GM19023 (cell line): ENCODE measurements at regions not wholly inside any gene's neighbourhood (a gene's known extent, or its start where the extent isn't known, plus 50 kb on each side); places are given as distances from the start of the nearest gene placed in this dataset.

Experiments
- ATAC-seq: cut with Tn5 transposase; IDR thresholded peaks from one replicate; pipeline ENCODE4 v1.9.1; 2021; ENCODE audit warnings: mild to moderate bottlenecking, moderate library complexity; ENCODE audit not compliant: unreplicated experiment

DNA sequence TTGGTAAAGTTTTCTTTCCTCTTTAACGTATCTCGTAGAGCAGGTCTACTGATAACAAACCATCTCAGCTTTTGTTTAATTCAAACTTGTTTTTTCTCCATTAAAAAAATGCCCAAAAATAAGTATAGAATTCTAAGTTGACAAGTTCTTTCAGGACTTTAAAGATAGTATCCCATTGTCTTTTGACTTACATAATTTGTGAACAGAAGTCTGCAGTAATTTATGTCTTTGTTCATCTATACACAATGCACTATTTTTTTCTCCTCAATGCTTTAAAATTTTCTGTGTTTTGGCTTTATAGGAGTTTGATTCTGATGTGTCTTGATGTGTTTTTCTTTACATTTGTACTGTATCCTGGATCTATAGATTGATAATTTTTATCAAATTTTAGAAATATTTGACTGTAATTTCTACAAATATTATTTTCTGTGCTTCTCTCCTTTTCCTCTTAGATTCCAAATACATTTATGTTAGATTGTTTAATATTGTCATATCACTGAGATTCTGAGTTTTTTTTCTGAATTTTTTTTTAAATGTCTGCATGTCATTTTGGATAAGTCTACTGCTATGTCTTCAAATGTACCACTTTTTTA lies 143.3 kb downstream of the FTCDNL1 start:
- no peak for ATAC-seq

DNA sequence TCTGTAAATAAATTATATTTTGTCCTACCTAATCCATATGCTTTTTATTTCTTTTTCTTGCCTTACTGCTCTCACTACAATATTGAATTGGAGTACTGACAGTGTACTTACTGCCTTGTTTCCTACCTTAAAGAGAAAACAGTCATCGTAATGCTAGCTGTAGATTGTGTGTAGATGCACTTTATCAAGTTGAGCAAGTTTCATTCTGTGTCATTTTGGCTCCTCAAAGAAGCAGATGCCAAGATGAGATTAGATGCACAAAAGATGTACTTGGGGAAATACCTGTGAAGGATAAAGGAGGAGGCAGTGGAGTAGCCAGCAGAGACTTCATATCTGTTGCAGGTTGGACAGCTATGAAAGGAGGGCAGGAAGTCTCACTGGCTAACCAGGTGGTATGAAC lies 145.5 kb downstream of the FTCDNL1 start:
- no peak for ATAC-seq

DNA sequence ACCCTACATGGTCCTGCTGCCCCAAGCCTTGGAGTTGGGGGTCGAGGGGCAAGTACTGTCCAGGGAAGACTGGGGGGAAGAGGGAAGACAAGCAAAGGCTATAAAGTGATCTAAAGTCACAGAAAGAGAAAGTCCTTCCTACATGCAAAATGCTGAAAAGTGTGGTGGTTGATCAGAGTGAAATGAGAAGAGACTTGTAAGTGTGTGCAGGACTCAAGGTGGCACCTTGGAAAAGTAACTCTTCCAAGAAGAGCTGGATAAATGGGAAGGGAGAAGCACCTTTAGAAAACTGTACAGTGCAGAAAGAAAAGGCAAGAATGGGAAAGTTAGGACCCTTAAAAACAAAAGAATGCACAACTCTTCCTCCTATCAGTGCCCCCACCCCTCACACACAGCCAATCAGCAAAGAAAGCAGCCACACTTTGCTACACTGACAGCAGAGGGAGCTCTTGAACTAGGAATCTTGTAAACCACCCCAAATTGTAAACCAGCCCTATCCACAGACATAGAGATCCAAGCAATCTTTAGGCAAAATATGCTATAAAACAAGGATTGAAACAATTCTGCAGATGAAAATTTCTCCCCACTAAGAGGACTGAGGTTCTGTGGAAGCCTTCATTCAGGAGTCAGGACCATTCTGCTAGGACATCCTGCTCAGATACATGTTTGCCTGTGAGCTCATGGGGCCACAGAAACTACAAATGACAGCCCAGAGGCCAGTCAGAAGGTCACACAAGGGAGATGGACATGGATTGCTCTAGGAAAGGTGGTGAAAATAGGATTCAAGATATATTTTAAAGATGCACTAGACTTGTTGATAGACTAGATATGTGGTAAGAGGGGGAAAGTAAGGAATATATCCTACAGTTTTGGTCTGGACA lies 146.4 kb downstream of the FTCDNL1 start:
- no peak for ATAC-seq

DNA sequence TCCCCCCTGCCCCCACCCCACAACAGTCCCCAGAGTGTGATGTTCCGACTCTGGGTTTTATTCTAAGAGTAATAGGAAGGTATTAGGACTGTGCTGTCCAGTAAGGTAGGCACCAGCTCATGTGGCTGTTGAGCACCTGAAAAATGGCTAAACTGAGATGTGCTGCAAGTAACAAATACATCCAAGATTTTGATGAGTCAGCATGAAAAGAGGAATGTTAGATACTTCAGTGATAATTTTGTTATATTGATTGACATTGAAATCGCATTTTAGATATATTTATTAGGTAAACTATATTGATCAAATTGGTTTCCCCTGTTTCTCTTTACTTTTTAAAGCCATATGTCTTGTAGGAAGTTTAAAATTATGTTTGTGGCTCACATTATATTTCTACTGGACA lies 147.8 kb downstream of the FTCDNL1 start:
- no peak for ATAC-seq

DNA sequence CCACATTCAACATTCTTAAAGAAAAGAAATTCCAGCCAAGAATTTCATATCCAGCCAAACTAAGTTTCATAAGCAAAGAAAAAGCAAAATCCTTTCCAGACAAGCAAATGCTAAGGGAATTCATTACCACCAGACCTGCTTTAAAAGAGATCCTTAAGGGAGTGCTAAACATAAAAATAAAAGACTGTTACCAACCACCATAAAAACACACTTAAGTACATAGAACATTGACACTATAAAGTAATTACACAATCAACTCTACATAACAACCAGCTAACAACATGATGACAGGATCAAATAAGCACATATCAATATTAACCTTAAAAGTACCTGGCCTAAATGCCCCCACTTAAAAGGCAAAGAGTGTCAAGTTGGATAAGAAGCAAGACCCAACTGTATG lies 153.5 kb downstream of the FTCDNL1 start:
- ATAC-seq: no peak

DNA sequence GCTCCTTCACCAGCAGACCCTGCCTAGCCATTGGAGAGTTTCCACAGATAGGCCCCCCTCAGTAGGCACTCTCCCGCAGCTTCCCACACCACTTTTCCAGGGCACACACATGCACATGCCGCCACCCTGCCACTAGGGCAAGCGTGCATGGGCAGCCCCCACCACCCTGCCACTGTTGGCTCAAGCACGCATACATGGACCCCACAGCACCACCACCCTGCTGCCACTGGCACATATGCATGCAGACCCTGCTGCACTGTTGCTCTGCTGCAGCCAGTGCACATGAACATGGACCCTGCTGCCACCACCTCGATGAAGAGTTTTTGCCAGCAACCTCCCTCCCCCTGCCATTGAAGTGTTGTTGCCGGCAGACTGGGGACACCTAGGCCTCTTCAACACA lies 154.9 kb downstream of the FTCDNL1 start:
- ATAC-seq: no peak

DNA sequence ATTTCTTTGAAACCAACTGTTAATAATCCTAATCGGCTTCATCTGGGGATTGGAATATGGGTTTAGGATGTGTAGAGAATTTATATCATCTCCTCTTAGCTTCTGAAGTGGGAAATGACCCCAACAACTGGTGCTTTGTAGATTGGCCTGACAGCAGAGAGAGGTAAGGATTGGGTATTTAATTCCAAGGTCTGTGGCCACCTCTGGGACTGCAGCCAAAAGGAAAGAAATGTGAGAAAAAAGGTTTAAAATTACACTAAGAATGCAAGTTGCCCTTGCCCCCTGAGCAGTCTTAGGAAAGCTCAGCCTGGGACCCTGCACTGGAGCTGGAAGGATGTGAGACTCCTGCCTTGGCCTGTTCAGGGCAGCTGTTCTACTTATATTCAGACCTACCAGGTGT lies 157.1 kb downstream of the FTCDNL1 start:
- ATAC-seq: no peak

DNA sequence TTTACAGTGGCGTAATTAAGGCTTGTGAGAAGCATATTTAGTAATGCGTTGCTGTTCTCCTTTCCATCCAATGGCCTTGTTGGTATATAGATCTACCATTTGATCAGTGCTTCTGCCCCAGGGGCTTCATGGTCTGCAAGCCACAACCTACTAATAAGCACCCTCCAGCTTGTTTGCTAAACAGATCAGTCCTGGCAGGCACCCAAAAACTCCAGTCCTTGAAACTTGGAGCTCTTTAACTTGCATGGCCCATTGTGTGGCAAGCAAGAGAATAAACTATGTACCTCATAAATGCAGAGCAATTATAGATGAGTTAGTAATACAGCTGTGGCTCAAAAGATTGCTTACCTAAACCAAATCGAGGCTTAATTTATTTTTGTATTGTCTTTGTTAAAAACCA lies 158.5 kb downstream of the FTCDNL1 start:
- no peak for ATAC-seq

DNA sequence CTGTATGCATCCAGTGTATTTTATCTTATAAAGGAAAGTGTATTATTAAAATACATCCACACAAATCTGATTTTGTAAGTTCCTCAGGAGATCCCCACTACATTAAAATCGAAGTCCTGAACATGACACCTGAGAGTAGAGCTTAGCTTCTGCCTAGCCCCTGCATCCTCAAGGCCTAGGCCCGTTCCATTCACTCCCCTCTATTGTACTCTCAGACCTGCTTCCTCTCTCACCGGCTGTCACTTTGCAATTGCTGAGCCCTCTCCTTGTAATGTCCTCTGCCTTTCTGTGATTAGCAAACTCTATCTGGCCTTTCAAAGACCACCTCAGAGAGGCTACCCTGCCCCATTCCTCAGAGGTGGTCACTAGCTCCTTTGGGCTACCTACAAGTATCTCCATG lies 160.8 kb downstream of the FTCDNL1 start:
- no peak for ATAC-seq

DNA sequence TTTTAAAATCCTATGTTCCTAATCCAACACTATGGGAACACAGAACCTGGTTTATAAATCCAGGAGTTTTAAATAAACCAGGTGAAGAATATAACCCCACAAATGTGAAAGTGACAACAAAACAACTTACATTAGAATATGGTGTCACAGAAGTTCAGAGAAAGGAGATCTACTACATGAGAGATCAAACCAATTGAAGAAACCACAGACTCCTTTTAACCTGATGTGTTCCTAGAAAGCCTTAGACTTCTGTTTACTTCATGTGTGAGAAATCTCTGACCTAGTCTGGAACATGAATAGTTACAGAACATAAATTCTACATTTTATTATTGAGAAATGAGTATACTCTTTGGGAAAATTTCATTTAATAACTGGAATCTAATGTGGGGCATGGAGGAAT lies 165.3 kb downstream of the FTCDNL1 start:
- ATAC-seq: no peak

DNA sequence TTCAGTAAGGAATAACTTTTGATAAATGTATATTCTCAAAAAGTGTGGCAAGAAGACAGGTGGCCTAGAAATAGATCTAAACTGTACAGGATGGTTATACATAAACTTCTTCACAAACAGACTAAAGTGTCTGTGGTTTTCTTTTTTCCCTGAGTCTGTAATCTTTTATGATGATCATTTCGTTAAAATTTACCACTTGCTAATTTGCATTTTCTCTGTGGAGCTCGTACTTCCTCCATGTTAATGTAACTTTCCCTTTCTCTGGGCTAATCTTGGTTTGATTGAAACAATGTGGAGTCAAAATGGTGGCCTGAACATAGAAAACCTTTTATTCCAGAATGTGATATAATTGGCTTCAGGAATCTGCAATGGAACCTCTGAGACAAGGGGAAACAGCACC lies 166.2 kb downstream of the FTCDNL1 start:
- ATAC-seq: no peak

DNA sequence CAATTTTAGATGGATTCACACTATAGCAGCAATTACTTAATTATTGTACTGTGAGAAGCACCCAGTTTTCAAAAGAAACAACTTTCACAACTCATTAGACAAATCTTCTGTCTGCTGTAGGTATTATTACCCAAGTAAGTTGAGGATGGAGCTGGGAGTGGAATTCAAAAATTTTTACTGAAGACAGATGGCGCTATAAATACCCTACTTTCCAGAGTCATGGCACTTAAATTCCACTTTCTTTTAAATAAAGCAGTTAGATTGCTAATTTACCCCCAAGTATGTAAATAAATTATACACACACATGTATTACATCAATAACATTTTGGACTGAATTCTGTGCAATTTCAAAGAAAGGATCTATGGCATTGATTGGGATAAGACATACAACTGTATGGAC lies 166.8 kb downstream of the FTCDNL1 start:
- no peak for ATAC-seq

DNA sequence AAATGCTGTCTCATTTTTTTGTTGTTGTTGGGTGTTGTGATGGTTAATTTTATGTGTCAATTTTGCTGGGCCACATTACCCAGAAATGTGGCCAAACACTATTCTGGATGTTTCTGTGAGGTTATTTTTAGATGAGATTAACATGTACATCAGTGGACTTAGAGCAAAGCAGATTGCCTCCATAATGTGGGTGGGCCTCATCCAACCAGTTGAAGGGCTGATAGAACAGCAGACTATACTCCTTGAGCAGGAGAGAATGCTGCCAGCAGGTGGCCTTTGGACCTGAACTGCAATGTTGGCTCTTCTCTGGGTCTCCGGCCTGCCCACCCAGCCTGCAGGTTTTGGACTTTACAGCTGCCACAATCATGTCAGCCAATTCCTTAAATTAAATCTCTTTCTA lies 169.0 kb downstream of the FTCDNL1 start:
- ATAC-seq: no peak

DNA sequence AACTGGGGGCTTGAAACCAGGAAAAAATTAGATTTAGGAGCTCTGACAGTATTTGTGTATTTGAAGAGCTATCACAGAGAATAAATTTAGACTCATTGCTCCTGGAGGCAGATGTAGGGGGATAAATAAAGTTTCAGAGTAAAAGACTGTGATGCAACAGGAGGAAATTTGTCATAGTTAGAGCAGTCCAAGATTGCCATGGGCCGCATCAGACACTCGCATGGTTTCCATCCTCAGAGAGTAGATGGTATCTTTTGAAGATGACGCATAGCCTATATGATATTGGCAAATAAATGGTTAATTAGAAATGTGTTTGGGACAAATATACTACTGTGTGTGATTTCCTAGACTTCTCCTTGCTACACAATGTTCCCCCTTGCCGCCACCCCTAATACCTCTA lies 170.5 kb downstream of the FTCDNL1 start:
- ATAC-seq: no peak

DNA sequence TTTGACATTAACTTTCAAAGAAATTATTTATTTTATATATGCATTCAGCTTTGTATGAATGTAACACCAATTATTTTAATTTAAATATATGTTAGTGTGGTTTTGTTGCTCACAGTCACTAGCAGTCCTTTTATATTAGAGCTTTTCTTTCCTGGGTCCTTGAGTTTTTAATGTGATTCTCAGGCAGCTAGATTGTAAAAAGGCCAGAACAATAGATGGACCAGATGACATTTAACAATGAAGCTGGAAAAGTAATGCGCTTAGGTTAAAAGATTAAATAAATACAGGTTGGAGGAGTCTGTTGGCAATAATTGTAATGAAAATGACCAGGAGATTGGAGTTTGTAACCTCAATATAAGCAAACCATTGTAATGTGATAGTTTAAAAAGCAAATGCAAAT lies 171.1 kb downstream of the FTCDNL1 start:
- no peak for ATAC-seq

DNA sequence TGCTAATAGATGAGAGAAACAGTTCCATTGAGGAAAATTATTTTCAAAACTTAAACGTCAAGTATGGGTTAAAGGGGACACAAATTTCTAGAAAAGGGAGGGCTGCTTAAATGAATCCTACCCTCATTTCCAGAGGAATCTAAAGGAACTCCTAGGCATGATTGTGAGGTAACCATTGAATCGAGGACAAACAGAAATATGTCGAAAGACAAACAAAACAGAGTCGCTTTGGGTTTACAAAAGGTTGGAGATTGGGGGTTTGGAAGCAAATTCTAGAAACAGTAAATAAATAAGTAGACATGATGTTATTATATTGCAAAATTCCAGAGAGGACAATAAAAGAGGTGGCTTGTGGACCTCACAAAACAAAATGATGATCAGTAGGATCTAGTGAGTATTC lies 173.1 kb downstream of the FTCDNL1 start:
- ATAC-seq: no peak

DNA sequence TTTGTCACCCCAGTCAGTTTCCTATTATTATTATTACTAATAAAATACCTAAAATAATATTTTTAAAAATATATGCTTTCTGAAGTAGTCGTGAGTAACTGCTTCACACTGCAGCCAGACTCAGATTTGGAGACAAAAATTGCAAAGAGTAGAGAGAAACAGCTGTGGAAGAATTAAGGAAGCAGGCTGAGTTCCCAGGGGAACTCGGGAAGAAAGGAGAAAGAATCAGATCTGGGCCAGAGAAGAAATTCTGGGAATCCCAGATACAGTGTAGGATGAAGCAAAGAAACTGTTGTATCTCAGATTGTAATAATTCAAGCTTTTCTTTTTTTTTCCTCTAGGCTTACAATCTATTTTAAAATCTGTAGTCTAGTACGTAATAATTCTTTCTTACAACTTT lies 182.3 kb downstream of the FTCDNL1 start:
- no peak for ATAC-seq

DNA sequence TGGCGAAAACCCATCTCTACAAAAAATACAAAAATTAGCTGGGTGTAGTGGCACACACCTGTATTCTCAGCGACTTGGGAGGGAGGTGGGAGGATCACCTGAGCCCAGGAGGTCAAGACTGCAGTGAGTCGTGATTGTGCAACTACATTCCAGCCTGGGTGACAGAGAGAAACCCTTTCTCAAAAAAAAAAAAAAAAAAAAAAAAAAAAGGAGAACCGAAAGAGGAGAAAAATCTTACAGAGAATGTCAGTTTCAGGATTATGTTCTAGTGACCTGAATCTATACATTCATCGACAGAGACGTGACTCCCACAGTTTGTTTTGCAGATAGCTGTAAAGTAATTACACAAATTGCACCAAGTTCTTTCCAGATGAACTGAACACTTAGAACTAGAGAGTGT lies 187.8 kb downstream of the FTCDNL1 start:
- no peak for ATAC-seq

DNA sequence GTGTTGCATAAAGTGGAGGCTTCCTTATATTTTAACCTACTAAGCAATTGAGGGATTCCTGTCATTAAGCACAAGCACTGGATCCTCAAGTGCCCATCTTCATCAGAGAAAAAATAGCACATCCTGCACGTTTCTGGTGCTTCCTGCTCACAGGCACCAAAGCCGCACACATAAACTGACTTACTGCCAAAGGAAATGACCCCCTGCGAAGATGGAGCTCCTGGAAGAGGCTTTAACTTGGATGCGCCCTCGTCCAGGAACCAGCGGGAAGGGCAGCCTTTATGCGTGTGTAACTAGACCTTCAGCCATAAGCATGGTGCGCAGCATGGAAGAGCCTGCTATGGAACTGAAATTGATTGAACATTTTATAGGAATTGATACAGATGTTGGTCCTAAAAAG lies 188.7 kb downstream of the FTCDNL1 start:
- ATAC-seq: no peak

DNA sequence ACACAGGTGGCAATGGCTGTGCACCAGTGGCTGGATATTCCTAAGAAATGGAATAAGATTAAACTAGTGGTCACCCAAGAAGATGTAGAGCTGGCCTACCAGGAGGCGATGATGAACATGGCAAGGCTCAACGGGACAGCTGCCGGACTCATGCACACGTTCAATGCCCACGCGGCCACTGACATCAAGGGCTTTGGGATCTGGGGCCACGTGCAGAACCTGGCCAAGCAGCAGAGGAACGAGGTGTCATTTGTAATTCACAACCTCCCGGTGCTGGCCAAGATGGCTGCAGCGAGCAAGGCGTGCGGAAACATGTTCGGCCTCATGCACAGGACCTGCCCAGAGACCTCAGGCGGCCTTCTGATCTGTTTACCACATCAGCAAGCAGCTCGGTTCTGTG lies 190.8 kb downstream of the FTCDNL1 start:
- no peak for ATAC-seq

DNA sequence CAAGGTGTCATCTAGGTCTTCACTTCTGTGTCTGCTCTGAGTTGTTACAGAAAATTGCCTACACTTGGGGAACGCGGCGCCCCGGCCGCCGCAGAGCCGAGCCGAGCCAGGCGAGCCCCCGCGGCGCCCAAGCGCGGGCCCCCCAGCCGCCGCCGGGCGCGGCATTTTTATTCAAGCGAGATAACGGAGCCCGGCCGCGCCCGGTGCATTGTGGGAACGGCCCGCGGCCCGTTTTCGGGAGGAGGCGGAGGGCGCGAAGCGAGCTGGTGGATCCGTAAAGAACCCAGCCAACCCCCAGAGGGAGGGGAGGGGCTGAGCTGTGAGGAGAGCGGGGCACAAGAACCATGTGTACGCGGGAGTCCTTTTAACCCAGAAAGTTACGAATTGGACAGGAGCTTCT lies 191.8 kb downstream of the FTCDNL1 start:
- ATAC-seq: no peak

DNA sequence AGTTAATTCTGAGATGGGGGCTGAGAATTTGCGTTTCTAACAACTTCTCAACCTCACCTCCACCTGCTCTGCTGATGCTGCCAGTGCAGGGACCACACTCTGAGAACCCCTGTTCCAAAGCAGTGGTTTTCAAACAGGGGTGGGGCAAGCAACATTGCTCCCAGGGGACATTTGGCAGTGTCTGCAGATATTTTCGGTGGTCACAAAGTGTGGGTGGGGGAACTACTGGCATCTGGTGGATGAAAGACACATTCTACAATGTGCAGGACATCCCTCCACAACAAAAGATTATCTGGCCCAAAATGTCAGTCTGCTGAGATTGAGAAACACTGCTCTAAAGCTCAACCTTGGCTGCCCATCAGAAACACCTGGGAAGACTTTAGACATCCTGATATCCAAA lies 188.7 kb upstream of the SATB2 start:
- peak; percentile 79 for ATAC-seq

DNA sequence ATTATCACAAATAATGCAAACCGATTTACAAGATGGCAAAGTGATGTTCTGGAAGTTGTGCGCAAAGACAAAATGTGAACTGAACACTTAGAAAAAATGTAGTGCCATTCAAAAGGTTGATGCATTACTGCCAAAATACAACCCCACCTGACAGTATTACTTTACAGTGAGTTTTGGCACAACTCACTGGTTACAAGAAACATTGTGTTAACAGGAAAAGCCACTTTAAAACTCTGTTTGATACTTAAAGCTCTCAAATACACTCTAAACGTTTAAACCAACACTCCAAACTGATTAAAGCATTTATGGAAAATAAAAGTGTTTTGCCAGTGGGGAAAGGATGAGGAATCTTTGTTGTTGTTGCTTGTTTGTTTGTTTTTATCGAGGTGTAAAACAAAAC lies 173.4 kb upstream of the SATB2 start:
- ATAC-seq: no peak
